Panc1 (cell line): ENCODE measurements at regions not wholly inside any gene's neighbourhood (a gene's known extent, or its start where the extent isn't known, plus 50 kb on each side); places are given as distances from the start of the nearest gene placed in this dataset.
"Not testable (repeated sequence)": the region's sequence is repeated elsewhere in the genome, so short reads cannot be mapped to it uniquely, and the experiment has no call there.

ENCODE experiments used
- ATAC-seq: fragments of 200-7000 bp; cut with Tn5 transposase; 2 replicates; pipeline ENCODE4 v1.9.1; 2020; ENCODE audit warnings: mild to moderate bottlenecking, moderate library complexity
- BruUV-seq: library from RNA; stranded (reverse); fragments of 400-500 nt; replicated peaks from 2 replicates; lab custom pipeline; 2021; lab: Mats Ljungman, UMichigan
- CTCF ChIA-PET: fragments of 300-600 bp; sonication (Branson Sonifier 250); formaldehyde crosslinking; loops from one replicate; lab custom pipeline; 2022; ENCODE audit warnings: antibody characterized with exemption; lab: Charles Lee
- POLR2A ChIA-PET: fragments of 300-600 bp; sonication (Branson Sonifier 250); formaldehyde crosslinking; loops from one replicate; lab custom pipeline; 2022; ENCODE audit warnings: antibody characterized with exemption; lab: Charles Lee
- DNase-seq: peaks from one replicate; pipeline ENCODE4 v3.0.0-alpha.2; 2010; ENCODE audit warnings: low read depth, low spot score
- H3K27ac ChIP-seq: 2 replicates; pipeline ENCODE4 v1.5.1; 2011; ENCODE audit warnings: mild to moderate bottlenecking, low read length, inconsistent platforms
- H3K27me3 ChIP-seq: fragments of 200-500 bp; sonication (Bioruptor generic); 2 replicates; pipeline ENCODE4 v1.6.0; 2014; ENCODE audit warnings: low read length, inconsistent platforms; ENCODE audit not compliant: control insufficient read depth, insufficient read depth
- H3K36me3 ChIP-seq: fragments of 200-500 bp; sonication (Bioruptor generic); 2 replicates; pipeline ENCODE4 v1.5.1; 2014; ENCODE audit warnings: inconsistent platforms, mild to moderate bottlenecking, low read length, moderate library complexity; ENCODE audit not compliant: control insufficient read depth, insufficient read depth
- H3K4me1 ChIP-seq: 2 replicates; pipeline ENCODE4 v1.5.1; 2011; ENCODE audit warnings: inconsistent platforms, mild to moderate bottlenecking, low read length, moderate library complexity; ENCODE audit not compliant: control insufficient read depth, insufficient read depth
- H3K4me3 ChIP-seq, 2 experiments: 2 replicates each; pipeline ENCODE4 v1.5.1; 2011 to 2012; ENCODE audit warnings: low read depth in 2 of 2, low read length in 2 of 2, mild to moderate bottlenecking in 2 of 2, inconsistent platforms in 1 of 2, moderate library complexity in 1 of 2
- H3K9me3 ChIP-seq: fragments of 200-500 bp; sonication (Bioruptor generic); 2 replicates; pipeline ENCODE4 v1.5.1; 2014; ENCODE audit warnings: low read depth, mild to moderate bottlenecking, inconsistent platforms, low read length, moderate library complexity; ENCODE audit not compliant: control insufficient read depth, insufficient read depth
- POLR2AphosphoS5 ChIP-seq: IDR thresholded peaks from 2 replicates; pipeline ENCODE4 v1.6.1; 2012; ENCODE audit warnings: mild to moderate bottlenecking, low read depth, low read length, moderate library complexity
- SIN3A ChIP-seq: IDR thresholded peaks from 2 replicates; pipeline ENCODE4 v1.6.1; 2012; ENCODE audit warnings: low read depth, mild to moderate bottlenecking, low read length, moderate library complexity, borderline replicate concordance; ENCODE audit not compliant: insufficient read depth
- TCF7L2 ChIP-seq: IDR thresholded peaks from 2 replicates; pipeline ENCODE4 v1.6.1; 2011; ENCODE audit warnings: mild to moderate bottlenecking, low read depth, low read length, inconsistent platforms
- in situ Hi-C: cut with HindIII; loops from 2 replicates; pipeline ENCODE4 v1.10.0; 2016; ENCODE audit warnings: low sequenced_read_pairs, low pct_unique_long_range_greater_than_20kb
- intact Hi-C: fragments of 100-400 bp; cut with micrococcal nuclease; formaldehyde crosslinking; loops from one replicate; pipeline ENCODE4 v1.10.0; 2022; ENCODE audit not compliant: unreplicated experiment
- TF ChIP-seq, protein P1 (sequence below), 2 experiments: IDR thresholded peaks; 2 replicates each; pipeline ENCODE4 v1.6.1; 2011 to 2012; ENCODE audit warnings: low read depth in 2 of 2, control low read depth in 1 of 2, low read length in 1 of 2, mild to moderate bottlenecking in 1 of 2, moderate library complexity in 1 of 2; ENCODE audit not compliant: insufficient read depth in 1 of 2
- TF ChIP-seq, protein P2 (sequence below): fragments of 450-650 bp; IDR thresholded peaks from 2 replicates; pipeline ENCODE4 v1.5.1; 2017; ENCODE audit warnings: mild to moderate bottlenecking

GRCh38 chr12:31805681-31806080, 76.9 kb upstream of the AMN1 start:
- not testable (repeated sequence) for H3K4me1 ChIP-seq, DNase-seq, H3K27ac ChIP-seq

DNA sequence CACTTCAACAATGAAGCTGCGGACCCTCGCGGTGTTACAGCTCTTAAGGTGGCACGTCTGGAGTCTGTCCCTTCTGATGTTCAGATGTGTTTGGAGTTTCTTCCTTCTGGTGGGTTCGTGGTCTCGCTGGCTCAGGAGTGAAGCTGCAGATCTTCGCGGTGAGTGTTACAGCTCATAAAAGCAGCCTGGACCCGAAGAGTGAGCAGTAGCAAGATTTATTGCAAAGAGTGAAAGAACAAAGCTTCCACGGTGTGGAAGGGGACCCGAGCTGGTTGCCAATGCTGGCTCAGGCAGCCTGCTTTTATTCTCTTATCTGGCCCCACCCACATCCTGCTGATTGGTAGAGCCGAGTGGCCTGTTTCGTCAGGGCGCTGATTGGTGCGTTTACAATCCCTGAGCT, 75.9 kb upstream of the AMN1 start:
- POLR2A ChIA-PET, result not testable (repeated sequence)

More at GRCh38 chr12:31805681-31806080, 76.9 kb upstream of the AMN1 start:
- POLR2A ChIA-PET, ATAC-seq, H3K9me3 ChIP-seq, BruUV-seq, in situ Hi-C loops, CTCF ChIA-PET, H3K27me3 ChIP-seq, intact Hi-C loops, H3K36me3 ChIP-seq, H3K4me3 ChIP-seq: not testable (repeated sequence)

DNA sequence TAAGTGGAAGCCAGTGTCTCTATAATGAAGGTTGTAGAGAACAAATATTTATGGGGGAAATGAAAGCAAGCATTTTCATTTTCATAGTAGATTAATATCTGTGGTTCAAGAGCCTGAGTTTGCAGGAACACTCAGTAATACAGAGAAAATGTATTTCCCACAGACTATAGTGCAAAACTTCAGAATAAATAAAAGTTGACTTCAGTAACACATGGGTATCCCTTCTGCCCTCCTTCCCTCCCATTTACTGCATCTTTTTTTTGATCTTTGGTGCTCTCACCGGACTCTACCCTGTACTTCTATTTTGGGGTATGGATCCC, 75.3 kb upstream of the AMN1 start:
- no peak overlapping the region for H3K4me3 ChIP-seq
- no TSS peak for BruUV-seq
- ATAC-seq, result no peak
- no peaks in the 10 kb centered on the region for H3K9me3 ChIP-seq
- DNase-seq, result no peak
- intact Hi-C loops (no loop called here), in situ Hi-C loops (no loop called here)
- H3K4me1 ChIP-seq, result no peaks in the 10 kb centered on the region
- ChIA-PET POLR2A (no interaction called here), CTCF (no interaction called here)
- no peak overlapping the region for H3K27ac ChIP-seq
- no peak for TF ChIP-seq TCF7L2
- TF ChIP-seq SIN3A, result no peak
- TF ChIP-seq, protein P1, sequence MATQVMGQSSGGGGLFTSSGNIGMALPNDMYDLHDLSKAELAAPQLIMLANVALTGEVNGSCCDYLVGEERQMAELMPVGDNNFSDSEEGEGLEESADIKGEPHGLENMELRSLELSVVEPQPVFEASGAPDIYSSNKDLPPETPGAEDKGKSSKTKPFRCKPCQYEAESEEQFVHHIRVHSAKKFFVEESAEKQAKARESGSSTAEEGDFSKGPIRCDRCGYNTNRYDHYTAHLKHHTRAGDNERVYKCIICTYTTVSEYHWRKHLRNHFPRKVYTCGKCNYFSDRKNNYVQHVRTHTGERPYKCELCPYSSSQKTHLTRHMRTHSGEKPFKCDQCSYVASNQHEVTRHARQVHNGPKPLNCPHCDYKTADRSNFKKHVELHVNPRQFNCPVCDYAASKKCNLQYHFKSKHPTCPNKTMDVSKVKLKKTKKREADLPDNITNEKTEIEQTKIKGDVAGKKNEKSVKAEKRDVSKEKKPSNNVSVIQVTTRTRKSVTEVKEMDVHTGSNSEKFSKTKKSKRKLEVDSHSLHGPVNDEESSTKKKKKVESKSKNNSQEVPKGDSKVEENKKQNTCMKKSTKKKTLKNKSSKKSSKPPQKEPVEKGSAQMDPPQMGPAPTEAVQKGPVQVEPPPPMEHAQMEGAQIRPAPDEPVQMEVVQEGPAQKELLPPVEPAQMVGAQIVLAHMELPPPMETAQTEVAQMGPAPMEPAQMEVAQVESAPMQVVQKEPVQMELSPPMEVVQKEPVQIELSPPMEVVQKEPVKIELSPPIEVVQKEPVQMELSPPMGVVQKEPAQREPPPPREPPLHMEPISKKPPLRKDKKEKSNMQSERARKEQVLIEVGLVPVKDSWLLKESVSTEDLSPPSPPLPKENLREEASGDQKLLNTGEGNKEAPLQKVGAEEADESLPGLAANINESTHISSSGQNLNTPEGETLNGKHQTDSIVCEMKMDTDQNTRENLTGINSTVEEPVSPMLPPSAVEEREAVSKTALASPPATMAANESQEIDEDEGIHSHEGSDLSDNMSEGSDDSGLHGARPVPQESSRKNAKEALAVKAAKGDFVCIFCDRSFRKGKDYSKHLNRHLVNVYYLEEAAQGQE (IDR thresholded peaks at IDR 0.05; ENCODE audit: insufficient read depth in 1 of 2, low read depth in 2 of 2, low read length in 1 of 2), result no peak
- TF ChIP-seq, protein P2, sequence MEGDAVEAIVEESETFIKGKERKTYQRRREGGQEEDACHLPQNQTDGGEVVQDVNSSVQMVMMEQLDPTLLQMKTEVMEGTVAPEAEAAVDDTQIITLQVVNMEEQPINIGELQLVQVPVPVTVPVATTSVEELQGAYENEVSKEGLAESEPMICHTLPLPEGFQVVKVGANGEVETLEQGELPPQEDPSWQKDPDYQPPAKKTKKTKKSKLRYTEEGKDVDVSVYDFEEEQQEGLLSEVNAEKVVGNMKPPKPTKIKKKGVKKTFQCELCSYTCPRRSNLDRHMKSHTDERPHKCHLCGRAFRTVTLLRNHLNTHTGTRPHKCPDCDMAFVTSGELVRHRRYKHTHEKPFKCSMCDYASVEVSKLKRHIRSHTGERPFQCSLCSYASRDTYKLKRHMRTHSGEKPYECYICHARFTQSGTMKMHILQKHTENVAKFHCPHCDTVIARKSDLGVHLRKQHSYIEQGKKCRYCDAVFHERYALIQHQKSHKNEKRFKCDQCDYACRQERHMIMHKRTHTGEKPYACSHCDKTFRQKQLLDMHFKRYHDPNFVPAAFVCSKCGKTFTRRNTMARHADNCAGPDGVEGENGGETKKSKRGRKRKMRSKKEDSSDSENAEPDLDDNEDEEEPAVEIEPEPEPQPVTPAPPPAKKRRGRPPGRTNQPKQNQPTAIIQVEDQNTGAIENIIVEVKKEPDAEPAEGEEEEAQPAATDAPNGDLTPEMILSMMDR, result no peak
- no peak for TF ChIP-seq POLR2AphosphoS5
- no peaks in the 10 kb centered on the region for H3K27me3 ChIP-seq
- H3K36me3 ChIP-seq, result no peaks in the 10 kb centered on the region

More for the DNA sequence above, 75.9 kb upstream of the AMN1 start:
- H3K27ac ChIP-seq, BruUV-seq, ATAC-seq, CTCF ChIA-PET, H3K9me3 ChIP-seq, DNase-seq, H3K27me3 ChIP-seq, in situ Hi-C loops, intact Hi-C loops, H3K4me3 ChIP-seq, H3K4me1 ChIP-seq, H3K36me3 ChIP-seq: not testable (repeated sequence)
